Fibroblast of the aortic adventitia (primary cell): ENCODE measurements at regions not wholly inside any gene's neighbourhood (a gene's known extent, or its start where the extent isn't known, plus 50 kb on each side); places are given as distances from the start of the nearest gene placed in this dataset.

ENCODE experiments used
- DNase-seq: peaks from one replicate; pipeline ENCODE4 v3.0.0-alpha.2; 2010; ENCODE audit warnings: low read depth
- H3K4me3 ChIP-seq: 2 replicates; pipeline ENCODE4 v1.5.1; 2011; ENCODE audit warnings: low read depth, mild to moderate bottlenecking, control low read depth, low read length, moderate library complexity
- CTCF ChIP-seq: IDR thresholded peaks from 2 replicates; pipeline ENCODE4 v1.5.1; 2011; ENCODE audit warnings: mild to moderate bottlenecking, low read length, control low read depth, inconsistent platforms; ENCODE audit not compliant: insufficient read depth

- no peak for DNase-seq
- H3K4me3 ChIP-seq = no peak overlapping the region
- TF ChIP-seq CTCF = no peak
These were observed 93.6 kb upstream of the CNOT2 start for GRCh38 chr12:70149665-70150064.

GRCh38 chr12:70150230-70150629, 93.0 kb upstream of the CNOT2 start:
- H3K4me3 ChIP-seq = no peak overlapping the region
- no peak for DNase-seq
- no peak for TF ChIP-seq CTCF

- no peak for TF ChIP-seq CTCF
- H3K4me3 ChIP-seq = no peak overlapping the region
- DNase-seq = no peak
These were observed 91.2 kb upstream of the CNOT2 start for GRCh38 chr12:70151993-70152392.

GRCh38 chr12:70154087-70154638, 89.1 kb upstream of the CNOT2 start:
- no peak overlapping the region for H3K4me3 ChIP-seq
- TF ChIP-seq CTCF = no peak
- DNase-seq = no peak

GRCh38 chr12:70154960-70155589, 88.2 kb upstream of the CNOT2 start:
- DNase-seq = no peak
- no peak for TF ChIP-seq CTCF
- no peak overlapping the region for H3K4me3 ChIP-seq

GRCh38 chr12:70157099-70157498, 86.1 kb upstream of the CNOT2 start:
- no peak for DNase-seq
- TF ChIP-seq CTCF = no peak

GRCh38 chr12:70165450-70165849, 77.8 kb upstream of the CNOT2 start:
- no peak for DNase-seq
- H3K4me3 ChIP-seq = no peak overlapping the region
- no peak for TF ChIP-seq CTCF

More at GRCh38 chr12:70157099-70157498, 86.1 kb upstream of the CNOT2 start:
- no peak overlapping the region for H3K4me3 ChIP-seq
